ENCODE measurements at regions not wholly inside any gene's neighbourhood (a gene's known extent, or its start where the extent isn't known, plus 50 kb on each side); places are given as distances from the start of the nearest gene placed in this dataset.

GRCh38 chr13:72415817-72416216 lies 311.6 kb downstream of the MZT1 start:
- Mint-ChIP-seq H3K9me3 (ENCODE audit: unreplicated experiment) (no peaks in the 10 kb centered on the region), H3K4me1 (ENCODE audit: insufficient read depth, unreplicated experiment) (no peaks in the 10 kb centered on the region), H3K27ac (ENCODE audit: low read depth, unreplicated experiment) (no peak overlapping the region), H3K36me3 (ENCODE audit: insufficient read depth, unreplicated experiment) (no peaks in the 10 kb centered on the region), H3K4me3 (ENCODE audit: unreplicated experiment) (no peak overlapping the region), H3K27me3 (ENCODE audit: insufficient read depth, unreplicated experiment) (peaks cover 61% of the 10 kb centered on the region)
- CTCF ChIA-PET, result no interaction called here
- BruUV-seq (replicated peaks), result no TSS peak
- intact Hi-C loops (cut with micrococcal nuclease), result no loop called here
- no peak for TF ChIP-seq CTCF (IDR thresholded peaks at IDR 0.05; ENCODE audit: unreplicated experiment)
- POLR2A ChIA-PET, result no interaction called here
- DNase-seq (ENCODE audit: unreplicated experiment), result no peak

- intact Hi-C loops (cut with micrococcal nuclease), result no loop called here
- peaks cover 37% of the 10 kb centered on the region for H3K27me3 Mint-ChIP-seq (ENCODE audit: insufficient read depth, unreplicated experiment)
- H3K4me3 Mint-ChIP-seq (ENCODE audit: unreplicated experiment), result no peak overlapping the region
- H3K4me1 Mint-ChIP-seq (ENCODE audit: insufficient read depth, unreplicated experiment), result no peaks in the 10 kb centered on the region
- H3K9me3 Mint-ChIP-seq (ENCODE audit: unreplicated experiment), result no peaks in the 10 kb centered on the region
- H3K27ac Mint-ChIP-seq (ENCODE audit: low read depth, unreplicated experiment), result no peak overlapping the region
- POLR2A ChIA-PET, result no interaction called here
- no TSS peak for BruUV-seq (replicated peaks)
- no peaks in the 10 kb centered on the region for H3K36me3 Mint-ChIP-seq (ENCODE audit: insufficient read depth, unreplicated experiment)
- DNase-seq (ENCODE audit: unreplicated experiment), result no peak
- CTCF ChIA-PET, result no interaction called here
- TF ChIP-seq CTCF (IDR thresholded peaks at IDR 0.05; ENCODE audit: unreplicated experiment), result no peak
Observed at GRCh38 chr13:72412481-72412880, 314.9 kb downstream of the MZT1 start.

- Mint-ChIP-seq H3K9me3 (ENCODE audit: unreplicated experiment) (no peaks in the 10 kb centered on the region), H3K36me3 (ENCODE audit: insufficient read depth, unreplicated experiment) (no peaks in the 10 kb centered on the region), H3K27ac (ENCODE audit: low read depth, unreplicated experiment) (no peak overlapping the region), H3K27me3 (ENCODE audit: insufficient read depth, unreplicated experiment) (no peaks in the 10 kb centered on the region), H3K4me3 (ENCODE audit: unreplicated experiment) (no peak overlapping the region), H3K4me1 (ENCODE audit: insufficient read depth, unreplicated experiment) (no peaks in the 10 kb centered on the region)
- ChIA-PET CTCF (no interaction called here), POLR2A (no interaction called here)
- no peak for TF ChIP-seq CTCF (IDR thresholded peaks at IDR 0.05; ENCODE audit: unreplicated experiment)
- no TSS peak for BruUV-seq (replicated peaks)
- DNase-seq (ENCODE audit: unreplicated experiment), result no peak
- intact Hi-C loops (cut with micrococcal nuclease), result no loop called here
Observed at GRCh38 chr13:72405441-72405840, 322.0 kb downstream of the MZT1 start.

GRCh38 chr13:72403396-72404010 lies 323.9 kb downstream of the MZT1 start:
- CTCF ChIA-PET, result no interaction called here
- no peaks in the 10 kb centered on the region for H3K4me1 Mint-ChIP-seq (ENCODE audit: insufficient read depth, unreplicated experiment)

More at GRCh38 chr13:72403396-72404010, 323.9 kb downstream of the MZT1 start:
- Mint-ChIP-seq H3K27me3 (ENCODE audit: insufficient read depth, unreplicated experiment) (no peaks in the 10 kb centered on the region), H3K4me3 (ENCODE audit: unreplicated experiment) (no peak overlapping the region), H3K9me3 (ENCODE audit: unreplicated experiment) (no peaks in the 10 kb centered on the region), H3K36me3 (ENCODE audit: insufficient read depth, unreplicated experiment) (no peaks in the 10 kb centered on the region), H3K27ac (ENCODE audit: low read depth, unreplicated experiment) (no peak overlapping the region)
- POLR2A ChIA-PET, result no interaction called here
- no peak for TF ChIP-seq CTCF (IDR thresholded peaks at IDR 0.05; ENCODE audit: unreplicated experiment)
- no TSS peak for BruUV-seq (replicated peaks)
- no peak for DNase-seq (ENCODE audit: unreplicated experiment)
- intact Hi-C loops (cut with micrococcal nuclease), result no loop called here

All from MCF 10A (cell line).